ENCODE measurements at regions not wholly inside any gene's neighbourhood (a gene's known extent, or its start where the extent isn't known, plus 50 kb on each side); places are given as distances from the start of the nearest gene placed in this dataset.

- no peaks in the 10 kb centered on the region for H4K20me1 ChIP-seq (ENCODE audit: low read depth, low read length)
- H3K4me2 ChIP-seq (ENCODE audit: low read depth, low read length, poor library complexity, severe bottlenecking) = no peak overlapping the region
- no peak overlapping the region for H3K4me3 ChIP-seq (ENCODE audit: insufficient read depth, low read length, poor library complexity, severe bottlenecking)
- no peaks in the 10 kb centered on the region for H3K36me3 ChIP-seq (ENCODE audit: low read length)
- no peaks in the 10 kb centered on the region for H3K27me3 ChIP-seq (ENCODE audit: low read length)
- no peak overlapping the region for H3K9ac ChIP-seq (ENCODE audit: low read length)
- no peak for TF ChIP-seq EZH2phosphoT487 (conservative IDR thresholded peaks at IDR 0.05; ENCODE audit: low read length)
- TF ChIP-seq CTCF (IDR thresholded peaks at IDR 0.05; ENCODE audit: insufficient read depth, low read length, poor library complexity, severe bottlenecking) = no peak
- no peaks in the 10 kb centered on the region for H3K79me2 ChIP-seq (ENCODE audit: insufficient read depth, low read length)
- H3K9me2 ChIP-seq (replicated peaks; ENCODE audit: insufficient read depth, low read length) = no peaks in the 10 kb centered on the region
- no peak overlapping the region for H2AFZ ChIP-seq (ENCODE audit: low read depth, low read length, severe bottlenecking)
- H3K9me3 ChIP-seq (ENCODE audit: insufficient read depth, low read length) = no peaks in the 10 kb centered on the region
- no peak overlapping the region for H3K27ac ChIP-seq (ENCODE audit: low read depth, low read length)
- no peaks in the 10 kb centered on the region for H3F3A ChIP-seq (ENCODE audit: insufficient read depth)
Observed at GRCh38 chr21:27807596-27807995, 840.7 kb upstream of the ADAMTS5 start.

GRCh38 chr21:27806281-27806680 lies 839.4 kb upstream of the ADAMTS5 start:
- no peaks in the 10 kb centered on the region for H3K36me3 ChIP-seq (ENCODE audit: low read length)
- H3K9me3 ChIP-seq (ENCODE audit: insufficient read depth, low read length) = no peaks in the 10 kb centered on the region
- no peaks in the 10 kb centered on the region for H3K9me2 ChIP-seq (replicated peaks; ENCODE audit: insufficient read depth, low read length)
- H3K9ac ChIP-seq (ENCODE audit: low read length) = no peak overlapping the region
- no peaks in the 10 kb centered on the region for H3K79me2 ChIP-seq (ENCODE audit: insufficient read depth, low read length)
- H3K4me2 ChIP-seq (ENCODE audit: low read depth, low read length, poor library complexity, severe bottlenecking) = no peak overlapping the region
- H3K27ac ChIP-seq (ENCODE audit: low read depth, low read length) = no peak overlapping the region
- no peak overlapping the region for H2AFZ ChIP-seq (ENCODE audit: low read depth, low read length, severe bottlenecking)
- no peaks in the 10 kb centered on the region for H3F3A ChIP-seq (ENCODE audit: insufficient read depth)
- no peaks in the 10 kb centered on the region for H4K20me1 ChIP-seq (ENCODE audit: low read depth, low read length)
- TF ChIP-seq EZH2phosphoT487 (conservative IDR thresholded peaks at IDR 0.05; ENCODE audit: low read length) (no peak), CTCF (IDR thresholded peaks at IDR 0.05; ENCODE audit: insufficient read depth, low read length, poor library complexity, severe bottlenecking) (no peak)
- H3K27me3 ChIP-seq (ENCODE audit: low read length) = no peaks in the 10 kb centered on the region
- H3K4me3 ChIP-seq (ENCODE audit: insufficient read depth, low read length, poor library complexity, severe bottlenecking) = no peak overlapping the region

- H3K4me2 ChIP-seq (ENCODE audit: low read depth, low read length, poor library complexity, severe bottlenecking) = no peak overlapping the region
Observed at GRCh38 chr21:27805696-27806095, 838.8 kb upstream of the ADAMTS5 start.

More at GRCh38 chr21:27805696-27806095, 838.8 kb upstream of the ADAMTS5 start:
- no peak for TF ChIP-seq CTCF (IDR thresholded peaks at IDR 0.05; ENCODE audit: insufficient read depth, low read length, poor library complexity, severe bottlenecking)
- TF ChIP-seq EZH2phosphoT487 (conservative IDR thresholded peaks at IDR 0.05; ENCODE audit: low read length) = no peak
- Histone ChIP-seq H3K9me3 (ENCODE audit: insufficient read depth, low read length) (no peaks in the 10 kb centered on the region), H3K36me3 (ENCODE audit: low read length) (no peaks in the 10 kb centered on the region), H3K9me2 (replicated peaks; ENCODE audit: insufficient read depth, low read length) (no peaks in the 10 kb centered on the region), H3F3A (ENCODE audit: insufficient read depth) (no peaks in the 10 kb centered on the region), H3K27me3 (ENCODE audit: low read length) (no peaks in the 10 kb centered on the region), H3K79me2 (ENCODE audit: insufficient read depth, low read length) (no peaks in the 10 kb centered on the region), H3K9ac (ENCODE audit: low read length) (no peak overlapping the region), H4K20me1 (ENCODE audit: low read depth, low read length) (no peaks in the 10 kb centered on the region), H3K4me3 (ENCODE audit: insufficient read depth, low read length, poor library complexity, severe bottlenecking) (no peak overlapping the region), H2AFZ (ENCODE audit: low read depth, low read length, severe bottlenecking) (no peak overlapping the region), H3K27ac (ENCODE audit: low read depth, low read length) (no peak overlapping the region)
